ENCODE measurements at regions not wholly inside any gene's neighbourhood (a gene's known extent, or its start where the extent isn't known, plus 50 kb on each side); places are given as distances from the start of the nearest gene placed in this dataset.

DNA sequence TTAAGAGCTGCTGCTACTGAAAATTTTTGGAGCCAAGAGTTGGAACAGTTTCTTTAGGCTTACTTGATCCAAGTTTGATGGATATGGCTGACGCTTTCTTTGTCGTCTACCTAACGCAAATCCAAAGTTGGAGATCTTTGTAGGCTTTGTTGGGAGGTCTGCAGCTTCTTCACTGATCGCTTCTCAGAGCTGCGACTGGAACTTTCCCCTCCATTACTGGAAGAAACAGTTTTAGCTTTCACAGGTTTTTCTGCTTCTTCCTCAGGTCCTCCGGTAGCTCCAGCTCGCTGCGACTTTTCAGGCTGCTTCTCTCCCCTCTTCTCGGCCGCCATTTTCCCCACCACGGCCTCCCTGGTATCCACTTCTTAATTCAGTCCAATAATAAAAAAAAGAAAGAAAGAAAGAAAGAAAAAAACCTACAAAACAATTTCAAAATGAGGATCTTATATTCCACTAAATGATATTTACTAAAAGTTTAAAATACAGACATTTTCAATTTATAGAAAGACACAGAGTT is 178.1 kb upstream of the HMGA2 start:
- H3K36me3 ChIP-seq, result no peaks in the 10 kb centered on the region
- no peaks in the 10 kb centered on the region for H3K4me1 ChIP-seq (ENCODE audit: low read depth)
- no peak overlapping the region for H3K4me3 ChIP-seq
- H3K27me3 ChIP-seq, result no peaks in the 10 kb centered on the region
- DNase-seq (ENCODE audit: low read depth in 1 of 2, low spot score in 1 of 2), result no peak
- no peaks in the 10 kb centered on the region for H3K9me3 ChIP-seq (ENCODE audit: low read depth)
- H3K27ac ChIP-seq, result no peak overlapping the region
- TF ChIP-seq, protein P1, sequence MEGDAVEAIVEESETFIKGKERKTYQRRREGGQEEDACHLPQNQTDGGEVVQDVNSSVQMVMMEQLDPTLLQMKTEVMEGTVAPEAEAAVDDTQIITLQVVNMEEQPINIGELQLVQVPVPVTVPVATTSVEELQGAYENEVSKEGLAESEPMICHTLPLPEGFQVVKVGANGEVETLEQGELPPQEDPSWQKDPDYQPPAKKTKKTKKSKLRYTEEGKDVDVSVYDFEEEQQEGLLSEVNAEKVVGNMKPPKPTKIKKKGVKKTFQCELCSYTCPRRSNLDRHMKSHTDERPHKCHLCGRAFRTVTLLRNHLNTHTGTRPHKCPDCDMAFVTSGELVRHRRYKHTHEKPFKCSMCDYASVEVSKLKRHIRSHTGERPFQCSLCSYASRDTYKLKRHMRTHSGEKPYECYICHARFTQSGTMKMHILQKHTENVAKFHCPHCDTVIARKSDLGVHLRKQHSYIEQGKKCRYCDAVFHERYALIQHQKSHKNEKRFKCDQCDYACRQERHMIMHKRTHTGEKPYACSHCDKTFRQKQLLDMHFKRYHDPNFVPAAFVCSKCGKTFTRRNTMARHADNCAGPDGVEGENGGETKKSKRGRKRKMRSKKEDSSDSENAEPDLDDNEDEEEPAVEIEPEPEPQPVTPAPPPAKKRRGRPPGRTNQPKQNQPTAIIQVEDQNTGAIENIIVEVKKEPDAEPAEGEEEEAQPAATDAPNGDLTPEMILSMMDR (IDR thresholded peaks at IDR 0.05; ENCODE audit: low read depth, low read length), result no peak

DNA sequence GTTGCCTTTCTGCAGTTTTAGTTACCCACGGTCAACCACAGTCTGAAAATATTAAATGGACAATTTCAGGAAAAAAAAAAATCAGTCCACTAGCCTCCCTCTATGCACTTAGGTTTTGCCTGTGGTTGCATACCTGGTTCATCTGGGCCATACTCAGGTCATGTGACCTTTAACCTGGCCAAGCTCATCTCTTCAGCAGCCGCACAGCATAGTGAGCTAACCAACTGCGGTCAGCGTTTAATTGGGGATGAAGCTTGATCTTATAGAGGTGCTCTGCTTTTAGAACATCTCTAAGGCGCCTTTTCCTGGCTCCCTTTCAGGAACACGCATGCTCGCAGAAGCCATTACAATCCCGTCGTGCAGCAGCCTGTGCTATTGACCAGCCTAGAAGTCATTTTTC is 177.2 kb upstream of the HMGA2 start:
- TF ChIP-seq, protein P1 (IDR thresholded peaks at IDR 0.05; ENCODE audit: low read depth, low read length), result no peak
- Histone ChIP-seq H3K36me3 (no peaks in the 10 kb centered on the region), H3K4me3 (no peak overlapping the region), H3K27me3 (no peaks in the 10 kb centered on the region), H3K4me1 (ENCODE audit: low read depth) (no peaks in the 10 kb centered on the region), H3K27ac (no peak overlapping the region), H3K9me3 (ENCODE audit: low read depth) (no peaks in the 10 kb centered on the region)
- DNase-seq (ENCODE audit: low read depth in 1 of 2, low spot score in 1 of 2), result no peak

DNA sequence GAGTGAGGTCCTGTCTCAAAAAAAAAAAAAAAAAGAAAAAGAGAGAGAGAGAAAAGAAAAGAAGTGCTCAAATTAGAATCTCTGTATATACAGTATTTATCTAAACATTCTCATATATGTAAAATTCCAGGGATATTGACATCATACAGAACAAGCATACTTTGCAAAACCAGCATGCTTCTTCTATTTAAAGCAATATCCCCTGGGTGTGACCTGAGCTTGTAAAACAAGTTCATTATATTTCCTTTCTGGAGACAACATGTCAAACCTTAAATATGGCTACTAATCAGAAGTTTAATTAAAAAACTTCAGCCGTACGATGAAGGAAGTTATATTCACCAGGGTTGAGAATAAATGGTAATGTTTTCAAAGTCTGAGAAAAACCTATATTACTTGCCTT is 175.8 kb upstream of the HMGA2 start:
- Histone ChIP-seq H3K4me3 (no peak overlapping the region), H3K27me3 (no peaks in the 10 kb centered on the region), H3K36me3 (no peaks in the 10 kb centered on the region), H3K27ac (no peak overlapping the region), H3K4me1 (ENCODE audit: low read depth) (no peaks in the 10 kb centered on the region), H3K9me3 (ENCODE audit: low read depth) (no peaks in the 10 kb centered on the region)
- no peak for DNase-seq (ENCODE audit: low read depth in 1 of 2, low spot score in 1 of 2)
- TF ChIP-seq, protein P1 (IDR thresholded peaks at IDR 0.05; ENCODE audit: low read depth, low read length), result no peak

DNA sequence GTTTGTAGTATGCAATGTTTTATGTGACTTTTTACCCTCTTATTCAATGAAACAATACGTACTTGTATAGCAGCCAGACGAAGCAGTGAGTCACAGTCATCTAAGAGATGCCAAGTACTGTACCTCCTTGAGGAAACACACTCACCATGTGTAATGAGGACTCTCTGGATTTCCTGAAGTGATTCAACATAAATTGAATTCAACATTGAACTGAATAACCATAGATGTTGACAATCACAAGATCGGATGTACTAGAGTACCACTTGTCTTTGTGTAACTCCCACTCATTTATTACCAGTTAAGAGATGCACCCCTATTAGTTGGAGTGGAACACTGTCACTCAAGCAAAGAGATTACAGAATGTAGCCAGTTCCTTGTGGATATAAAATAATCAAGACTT is 175.2 kb upstream of the HMGA2 start:
- DNase-seq (ENCODE audit: low read depth in 1 of 2, low spot score in 1 of 2), result peak in 1 of 2 donors; percentile 98
- Histone ChIP-seq H3K36me3 (no peaks in the 10 kb centered on the region), H3K4me3 (no peak overlapping the region), H3K27ac (no peak overlapping the region), H3K9me3 (ENCODE audit: low read depth) (no peaks in the 10 kb centered on the region), H3K4me1 (ENCODE audit: low read depth) (no peaks in the 10 kb centered on the region), H3K27me3 (no peaks in the 10 kb centered on the region)
- TF ChIP-seq, protein P1 (IDR thresholded peaks at IDR 0.05; ENCODE audit: low read depth, low read length), result no peak

DNA sequence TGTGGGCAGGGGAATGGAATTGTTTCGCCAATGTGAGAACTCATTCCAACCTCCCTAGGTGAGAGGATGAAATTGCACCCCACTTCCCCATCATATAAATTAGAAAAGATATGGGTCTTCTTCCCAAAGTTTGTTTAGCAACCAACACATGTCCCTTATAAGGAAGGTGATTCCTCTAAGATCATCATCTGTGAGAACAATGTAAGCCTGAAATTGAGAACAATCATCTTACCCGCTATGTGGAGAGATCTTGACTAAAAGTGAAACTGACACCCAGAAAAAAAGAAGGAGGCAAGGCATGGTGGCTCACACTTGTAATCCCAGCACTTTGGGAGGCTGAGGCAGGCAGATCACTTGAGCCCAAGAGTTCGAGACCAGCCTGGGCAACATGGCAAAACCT is 173.2 kb upstream of the HMGA2 start:
- DNase-seq (ENCODE audit: low read depth in 1 of 2, low spot score in 1 of 2), result no peak
- Histone ChIP-seq H3K27ac (no peak overlapping the region), H3K4me1 (ENCODE audit: low read depth) (no peaks in the 10 kb centered on the region), H3K9me3 (ENCODE audit: low read depth) (no peaks in the 10 kb centered on the region), H3K4me3 (no peak overlapping the region), H3K27me3 (no peaks in the 10 kb centered on the region), H3K36me3 (no peaks in the 10 kb centered on the region)
- TF ChIP-seq, protein P1 (IDR thresholded peaks at IDR 0.05; ENCODE audit: low read depth, low read length), result no peak

DNA sequence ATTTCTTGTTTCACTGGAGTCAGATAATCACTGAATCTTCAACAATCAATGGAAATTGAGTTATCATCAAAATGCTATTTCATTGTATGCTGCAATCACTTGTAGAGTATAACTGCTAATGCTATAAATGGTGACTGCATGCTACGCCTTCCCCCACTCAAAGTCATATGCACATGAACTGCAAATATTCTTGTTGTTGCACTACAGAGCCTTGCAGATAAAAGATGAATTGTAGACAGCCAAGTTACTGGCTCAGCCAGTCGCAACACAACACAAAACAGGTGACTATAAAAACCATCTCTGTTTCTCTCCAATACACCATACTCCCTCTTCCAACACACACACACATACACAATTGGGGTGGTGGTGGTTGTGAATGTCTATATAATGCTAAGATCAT is 171.0 kb upstream of the HMGA2 start:
- no peaks in the 10 kb centered on the region for H3K36me3 ChIP-seq
- H3K27ac ChIP-seq, result no peak overlapping the region
- H3K4me3 ChIP-seq, result no peak overlapping the region
- TF ChIP-seq, protein P1 (IDR thresholded peaks at IDR 0.05; ENCODE audit: low read depth, low read length), result no peak
- H3K4me1 ChIP-seq (ENCODE audit: low read depth), result no peaks in the 10 kb centered on the region
- H3K9me3 ChIP-seq (ENCODE audit: low read depth), result no peaks in the 10 kb centered on the region
- H3K27me3 ChIP-seq, result no peaks in the 10 kb centered on the region
- DNase-seq (ENCODE audit: low read depth in 1 of 2, low spot score in 1 of 2), result no peak

Measured in cardiac muscle cell (in vitro differentiated cells and primary cell).